GM18508 (cell line): ENCODE measurements at regions not wholly inside any gene's neighbourhood (a gene's known extent, or its start where the extent isn't known, plus 50 kb on each side); places are given as distances from the start of the nearest gene placed in this dataset.
"Not testable (repeated sequence)": the region's sequence is repeated elsewhere in the genome, so short reads cannot be mapped to it uniquely, and the experiment has no call there.

Experiments used
- ATAC-seq: cut with Tn5 transposase; IDR thresholded peaks from one replicate; pipeline ENCODE4 v1.9.1; 2021; ENCODE audit warnings: moderate number of reproducible peaks; ENCODE audit not compliant: insufficient read depth, unreplicated experiment

DNA sequence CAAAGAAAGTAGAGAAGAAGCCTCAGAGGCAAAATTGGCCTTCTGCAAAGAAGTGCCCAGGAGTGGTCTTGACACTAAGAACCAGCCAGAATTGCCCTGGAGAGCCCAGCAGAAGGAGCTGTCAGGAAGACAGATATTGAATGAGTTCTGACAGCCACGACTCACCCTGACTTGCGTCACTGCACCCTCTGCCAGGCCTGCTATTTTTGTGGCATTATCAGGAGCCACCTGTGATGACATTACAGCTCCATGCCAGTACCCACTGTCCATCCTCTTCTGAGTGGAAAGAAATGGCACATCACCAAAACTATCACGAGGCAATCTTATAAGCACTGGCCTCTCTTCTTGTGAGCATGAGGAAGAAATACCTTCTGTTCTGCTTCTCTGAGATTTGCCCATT is 67.7 kb downstream of the SMIM20 start:
- no peak for ATAC-seq

DNA sequence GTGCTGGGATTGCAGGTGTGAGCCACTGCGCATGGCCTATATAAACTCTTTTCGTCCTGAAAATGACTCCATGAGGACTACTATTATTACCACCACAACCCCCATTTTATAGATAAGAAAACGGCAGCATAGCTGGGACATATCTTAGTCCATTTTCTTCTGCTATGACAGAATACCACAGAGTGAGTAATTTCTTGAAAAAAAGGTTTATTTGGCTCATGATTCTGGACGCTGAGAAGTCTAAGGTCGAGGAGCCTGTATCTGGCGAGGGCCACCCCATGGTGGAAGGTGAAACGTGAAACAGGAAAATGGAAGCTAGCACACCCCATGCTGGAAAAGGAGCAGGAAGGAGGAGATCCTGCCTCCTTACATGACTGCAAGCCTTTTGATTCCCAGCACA is 68.9 kb downstream of the SMIM20 start:
- ATAC-seq = no peak

DNA sequence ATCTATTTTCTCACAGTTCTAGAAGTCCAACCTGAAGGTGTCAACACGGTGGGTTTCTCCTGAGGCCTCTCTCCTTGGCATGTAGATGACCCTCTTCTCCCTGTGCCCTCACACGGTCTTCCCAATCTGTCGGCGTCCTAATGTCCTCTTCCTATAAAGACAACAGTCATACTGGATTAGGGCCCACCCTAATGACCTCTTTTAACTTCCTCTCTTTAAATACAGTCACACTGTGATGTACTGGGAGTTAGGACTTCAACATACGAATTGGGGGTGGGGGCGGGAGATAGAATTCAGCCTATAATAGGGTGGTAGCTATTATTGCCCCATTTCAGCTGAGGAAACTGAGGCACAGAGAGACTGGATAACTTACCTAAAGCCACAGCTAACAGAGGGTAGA is 70.2 kb downstream of the SMIM20 start:
- ATAC-seq = no peak

DNA sequence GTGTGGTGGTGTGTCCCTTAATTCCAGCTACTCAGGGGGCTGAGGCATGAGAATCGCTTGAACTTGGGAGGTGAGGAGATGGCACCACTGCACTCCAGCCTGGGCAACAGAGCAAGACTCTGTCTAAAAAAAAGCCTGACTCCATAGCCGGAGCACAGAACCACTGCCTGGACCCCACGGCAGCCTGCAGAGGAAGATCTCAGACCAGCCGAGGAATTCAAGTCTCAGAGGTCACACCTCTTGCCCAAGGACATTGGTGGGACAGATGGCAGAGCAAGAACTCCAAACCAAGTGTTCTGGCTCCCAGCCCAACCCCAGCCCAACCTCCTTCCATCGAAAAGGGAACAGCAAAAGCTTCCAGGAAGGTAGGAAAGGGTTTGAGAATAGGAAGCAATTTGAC is 70.8 kb downstream of the SMIM20 start:
- no peak for ATAC-seq

DNA sequence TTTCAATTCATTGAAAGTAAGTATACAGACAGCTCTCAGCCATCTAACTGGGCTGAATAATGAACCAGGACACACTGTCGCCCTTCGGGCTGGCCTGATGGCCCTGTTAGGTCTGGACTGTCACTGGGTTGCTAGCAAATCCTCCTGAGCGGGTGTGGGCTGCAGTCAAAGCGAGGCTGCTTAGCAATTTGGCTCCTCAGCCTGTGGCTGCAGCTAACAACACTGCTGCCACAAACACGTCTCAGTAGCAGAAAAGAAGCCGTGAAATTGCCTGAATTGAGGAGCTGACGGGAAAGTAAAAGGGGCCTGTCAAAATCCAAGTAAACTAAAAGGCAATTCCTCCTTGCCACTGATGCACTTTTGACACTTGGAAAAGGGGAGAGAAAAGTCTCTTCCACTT is 72.8 kb downstream of the SMIM20 start:
- ATAC-seq = no peak

DNA sequence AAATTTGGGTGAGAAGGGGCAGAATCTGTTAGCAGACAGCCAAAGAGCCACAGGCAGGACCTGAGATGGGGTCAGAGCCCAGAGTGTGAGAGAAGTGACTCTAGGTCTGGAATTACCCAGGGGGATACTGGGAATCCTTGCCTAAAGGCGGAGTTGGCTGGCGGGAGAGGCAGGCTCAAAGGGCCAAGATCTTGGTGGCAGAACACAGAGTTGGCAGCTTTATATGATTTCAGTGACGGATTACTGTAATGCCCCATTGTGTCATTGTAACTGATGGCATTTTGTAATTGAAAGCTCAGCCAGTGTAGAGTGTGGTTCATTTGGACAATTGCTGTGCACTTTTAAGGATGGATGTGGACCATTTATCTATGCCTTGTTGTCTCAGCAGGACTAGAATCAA is 77.3 kb downstream of the SMIM20 start:
- ATAC-seq = no peak

DNA sequence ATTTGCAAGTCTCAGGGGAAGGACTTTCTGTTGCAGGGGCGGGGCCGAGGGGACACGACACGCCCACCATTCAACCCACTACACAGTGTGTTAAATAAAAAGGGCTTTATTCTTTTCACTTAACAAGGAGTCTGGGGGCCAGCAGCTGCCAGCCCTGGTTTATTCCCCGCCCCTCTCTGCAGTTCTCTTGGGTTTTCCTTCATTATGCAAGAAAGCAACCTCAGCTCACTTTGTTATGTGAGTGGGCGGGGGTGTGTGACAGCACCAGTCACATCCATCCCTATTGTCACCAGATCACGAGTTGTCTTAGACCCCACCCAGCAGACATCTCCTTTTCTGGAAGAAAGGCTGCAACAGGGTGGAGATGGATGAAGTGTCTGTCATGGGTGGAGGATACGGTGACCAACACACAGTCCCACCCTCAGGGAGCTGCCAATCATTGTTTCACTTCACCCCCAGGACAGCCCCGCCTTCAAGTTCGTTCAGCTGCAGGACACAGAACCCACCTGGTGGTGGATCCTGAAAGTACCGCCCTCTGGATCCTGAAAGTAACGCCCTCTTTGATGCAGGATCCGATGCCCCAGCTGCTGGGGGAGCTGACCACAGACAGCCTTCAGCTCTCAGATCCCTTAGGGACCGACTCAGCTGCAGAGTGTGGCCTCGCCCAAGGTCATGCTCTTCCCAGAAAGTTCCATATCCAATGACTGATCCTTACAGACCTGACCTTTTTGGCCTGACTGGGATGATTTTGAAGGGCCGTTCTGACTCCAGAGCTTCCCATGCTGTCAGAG is 79.6 kb downstream of the SMIM20 start:
- no peak for ATAC-seq

DNA sequence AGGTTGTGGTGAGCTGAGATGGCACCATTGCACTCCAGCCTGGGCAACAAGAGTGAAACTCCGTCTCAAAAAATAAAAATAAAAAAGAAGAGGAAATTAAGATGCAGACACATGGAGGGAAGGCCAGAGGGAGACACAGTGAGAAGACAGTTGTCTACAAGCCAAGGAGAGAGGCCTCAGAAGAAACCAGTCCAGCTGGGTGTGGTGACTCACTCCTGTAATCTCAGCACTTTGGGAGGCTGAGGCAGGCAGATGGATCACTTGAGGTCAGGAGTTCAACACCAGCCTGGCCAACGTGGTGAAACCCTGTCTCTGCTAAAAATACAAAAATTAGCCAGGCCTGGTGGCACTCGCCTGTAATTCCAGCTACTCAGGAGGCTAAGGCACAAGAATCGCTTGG is 80.6 kb downstream of the SMIM20 start:
- not testable (repeated sequence) for ATAC-seq

DNA sequence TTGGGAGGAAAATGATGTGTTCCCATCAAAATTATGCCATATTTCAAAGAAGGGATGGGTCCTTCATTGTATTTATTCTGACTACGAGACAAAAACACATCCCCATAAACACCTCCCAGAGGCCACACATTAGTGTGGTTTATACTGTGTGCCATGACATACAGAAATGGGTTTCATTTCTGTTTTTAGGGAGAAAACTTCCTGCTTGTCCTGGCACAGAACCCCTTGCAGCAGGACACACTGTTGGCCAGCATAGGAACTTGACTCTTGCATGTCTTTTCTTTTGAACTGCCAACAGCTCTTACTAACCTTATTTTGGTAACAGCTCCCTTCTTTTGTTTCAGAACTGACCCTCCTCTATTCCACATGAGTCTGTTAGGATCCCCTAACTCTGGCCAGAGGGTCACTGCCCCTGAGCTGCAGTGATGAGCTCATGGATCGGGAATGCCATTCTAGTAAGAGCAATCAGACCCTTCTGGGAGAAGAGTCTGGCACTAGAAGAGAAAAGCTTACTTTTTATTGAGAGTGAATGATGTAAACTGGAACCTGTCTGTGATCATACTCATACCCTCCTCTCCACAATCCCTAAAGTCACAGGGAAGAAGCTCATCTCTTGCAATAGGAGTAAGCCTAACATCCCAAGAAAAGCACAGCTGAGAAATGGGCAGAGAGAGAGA is 86.4 kb downstream of the SMIM20 start:
- ATAC-seq = no peak

DNA sequence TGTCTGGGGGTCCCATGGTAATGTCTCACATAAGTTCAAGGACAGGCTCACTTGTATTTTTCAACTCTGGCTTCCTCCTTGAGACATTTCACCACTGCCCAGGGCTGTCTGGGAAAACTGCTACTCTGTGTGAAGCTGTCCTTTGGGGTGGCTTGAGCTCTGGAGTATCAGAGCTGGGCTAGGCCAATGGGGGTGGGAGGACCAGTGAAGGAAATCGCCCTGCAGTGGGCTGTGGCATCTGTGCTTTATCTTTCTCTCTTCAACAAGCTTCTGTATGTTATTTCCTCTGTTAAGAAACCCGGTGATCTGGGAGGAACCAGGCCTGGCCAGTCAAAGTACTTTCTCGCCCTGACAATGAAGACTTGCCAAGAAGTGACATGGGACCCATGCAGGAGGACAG is 87.4 kb downstream of the SMIM20 start:
- no peak for ATAC-seq

DNA sequence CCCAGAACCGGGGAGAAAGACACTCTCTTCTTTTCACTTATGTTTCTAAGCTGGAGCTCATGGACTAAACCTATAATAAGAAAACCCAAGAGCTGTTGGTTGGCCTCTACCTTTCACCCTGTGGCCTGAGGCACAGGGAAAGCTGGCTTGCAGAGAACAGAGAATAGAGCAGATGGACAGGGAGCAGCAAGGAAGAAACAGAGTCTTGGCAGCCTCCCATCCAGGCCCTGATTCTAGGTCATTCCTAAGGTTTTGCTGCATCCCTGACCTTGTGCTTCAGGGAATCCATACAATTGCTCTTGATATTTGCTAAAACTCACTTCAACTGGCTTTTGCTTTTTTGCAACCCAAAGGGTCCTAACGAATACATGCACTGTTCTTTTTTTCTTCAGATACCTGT is 87.8 kb downstream of the SMIM20 start:
- ATAC-seq = no peak

DNA sequence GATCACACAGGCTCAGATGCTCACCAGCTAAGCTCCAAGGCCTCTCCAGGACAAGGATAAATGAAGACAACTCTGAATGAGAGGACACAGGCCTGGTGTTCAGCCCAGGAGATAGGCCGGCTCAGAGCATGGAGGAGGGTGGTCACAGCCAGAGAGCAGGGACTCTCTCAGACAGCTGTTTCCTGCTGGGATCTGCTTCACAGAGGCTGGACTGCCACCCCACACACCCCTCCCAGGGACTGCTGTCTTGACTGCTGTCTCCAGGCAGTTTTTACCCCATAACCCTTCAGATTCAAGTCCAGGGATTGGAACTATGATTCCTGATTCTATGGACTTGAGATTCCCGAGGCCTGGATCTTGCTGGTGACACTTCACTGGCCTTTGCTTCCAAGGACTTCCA is 89.0 kb downstream of the SMIM20 start:
- no peak for ATAC-seq

DNA sequence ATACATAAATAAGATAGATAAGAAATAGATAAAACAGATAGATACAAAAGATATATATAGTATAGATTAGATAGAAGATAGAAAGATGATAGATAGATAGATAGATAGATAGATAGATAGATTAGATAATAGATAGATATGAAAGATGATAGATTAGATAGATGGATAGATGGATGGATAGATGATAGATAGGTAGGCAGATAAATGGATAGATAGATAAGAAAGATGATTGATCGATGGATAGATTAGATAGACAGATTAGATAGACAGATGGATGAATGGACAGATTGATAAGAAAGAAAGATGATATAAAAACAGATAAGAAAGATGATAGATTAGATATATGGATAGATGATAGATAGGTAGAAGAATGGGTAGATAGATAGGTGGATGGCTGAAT is 90.3 kb downstream of the SMIM20 start:
- no peak for ATAC-seq

DNA sequence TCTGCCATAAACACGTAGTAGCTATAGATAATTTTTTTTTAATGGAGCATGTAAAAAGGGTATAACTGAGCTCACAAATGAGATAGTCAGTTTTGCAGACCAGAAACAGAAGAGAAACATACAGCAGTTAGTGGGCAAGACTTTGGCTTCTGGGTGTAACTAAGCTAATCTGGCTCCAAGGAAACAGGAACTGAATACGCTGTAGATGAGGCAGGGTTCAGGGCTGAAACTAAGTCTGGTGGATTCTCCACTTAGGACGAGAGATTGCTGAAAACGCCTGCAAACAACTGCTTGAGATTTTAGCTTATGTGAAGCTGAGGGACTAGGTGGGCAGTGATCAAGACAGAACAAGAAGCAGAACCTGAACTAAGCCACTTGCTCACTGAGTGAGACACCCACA is 91.7 kb downstream of the SMIM20 start:
- no peak for ATAC-seq

DNA sequence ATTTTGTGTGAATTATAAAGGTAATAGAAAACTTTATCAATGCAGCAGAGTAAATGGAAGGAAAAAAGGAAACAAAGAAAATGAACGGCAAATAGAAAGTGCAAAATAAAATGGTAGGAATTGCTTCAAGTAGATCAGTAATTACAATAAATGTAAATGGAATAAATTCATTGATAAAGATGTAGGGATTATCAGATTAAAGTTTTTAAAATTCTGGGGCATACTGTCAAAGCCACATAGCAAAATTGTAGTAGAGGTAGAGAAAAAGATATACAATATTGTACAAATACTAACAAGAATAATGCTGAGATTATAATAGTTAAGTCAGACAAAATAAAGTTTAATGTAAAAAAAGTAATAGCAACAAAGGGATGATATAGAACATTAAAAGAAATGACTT is 94.7 kb downstream of the SMIM20 start:
- no peak for ATAC-seq

DNA sequence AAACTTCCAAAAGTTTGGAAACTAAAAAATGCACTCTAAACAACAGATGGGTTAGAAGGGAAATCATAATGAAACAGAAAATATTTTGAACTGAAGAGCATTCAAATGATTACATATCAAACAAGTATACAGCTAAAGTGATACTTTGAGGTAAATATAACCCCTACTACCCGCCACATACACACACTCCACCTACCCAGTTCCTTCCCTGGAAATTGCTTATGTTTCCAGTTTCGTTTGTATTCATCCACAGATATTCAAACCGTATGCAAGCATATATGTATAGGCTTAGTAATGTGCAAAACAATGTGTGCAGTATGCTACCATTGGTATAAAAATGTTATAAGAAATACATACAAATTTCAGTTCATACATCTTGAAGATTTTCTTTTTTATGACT is 95.5 kb downstream of the SMIM20 start:
- no peak for ATAC-seq

DNA sequence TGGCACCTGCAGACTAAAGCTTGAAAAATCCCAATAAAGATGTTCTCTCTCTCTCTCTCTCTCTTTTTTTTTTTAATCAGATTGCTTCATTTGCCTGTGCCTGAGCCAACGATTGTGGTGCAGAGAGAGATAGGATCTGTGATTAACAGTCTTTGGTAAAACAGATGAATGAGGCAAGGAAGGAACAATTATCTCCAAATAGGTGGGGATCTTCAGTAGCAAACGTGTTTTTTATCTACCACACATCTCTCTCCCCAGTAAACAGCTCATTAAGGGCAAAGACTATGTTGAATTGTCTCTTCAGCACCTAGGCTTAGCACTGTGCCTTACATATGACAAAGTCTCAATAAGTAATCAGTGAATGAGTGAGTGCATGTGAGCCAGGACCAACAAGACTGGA is 96.3 kb downstream of the SMIM20 start:
- no peak for ATAC-seq

DNA sequence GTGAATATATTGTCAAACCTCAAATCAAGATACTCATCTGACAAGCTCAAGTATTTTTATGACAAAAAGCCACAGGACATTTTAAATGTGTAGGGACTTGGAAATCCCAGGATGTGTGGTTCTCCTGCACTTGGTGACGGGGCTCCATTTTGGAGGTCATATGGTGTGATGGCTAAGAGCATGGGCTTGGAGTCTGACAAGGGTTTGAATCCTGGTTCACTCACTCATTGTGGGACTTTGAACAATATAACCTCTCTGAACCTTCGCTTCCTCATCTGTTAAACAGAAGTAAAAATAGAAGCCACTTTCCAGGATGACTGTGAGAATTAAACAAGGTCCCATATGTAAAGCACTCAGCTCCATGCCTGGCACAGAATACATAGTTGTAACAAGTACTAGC is 99.6 kb downstream of the SMIM20 start:
- no peak for ATAC-seq

DNA sequence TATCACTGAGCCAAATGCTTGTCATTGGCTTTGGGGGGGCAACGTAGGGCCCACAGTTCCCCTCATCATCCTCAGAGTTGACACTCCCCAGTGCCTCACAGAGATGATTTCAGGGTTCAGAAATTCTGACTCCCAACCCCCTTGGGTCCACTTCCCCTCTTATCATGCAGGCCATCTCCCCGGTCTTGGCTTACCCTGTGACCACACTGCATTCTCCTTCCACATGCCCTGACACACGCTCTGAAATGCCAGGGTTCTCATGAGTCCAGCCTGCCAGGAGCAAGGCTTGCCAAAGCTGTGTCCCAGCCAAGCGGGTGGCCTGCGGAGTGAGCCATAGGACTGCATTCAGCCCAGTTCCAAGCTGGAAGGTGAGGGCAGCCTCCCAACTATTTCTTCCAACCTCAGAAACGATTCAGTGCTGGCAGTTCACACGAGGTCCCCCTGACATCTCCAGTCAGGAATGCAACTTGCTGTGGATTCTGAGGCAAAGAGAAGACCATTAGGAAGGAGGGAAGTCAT is 101.2 kb downstream of the SMIM20 start:
- ATAC-seq = no peak

DNA sequence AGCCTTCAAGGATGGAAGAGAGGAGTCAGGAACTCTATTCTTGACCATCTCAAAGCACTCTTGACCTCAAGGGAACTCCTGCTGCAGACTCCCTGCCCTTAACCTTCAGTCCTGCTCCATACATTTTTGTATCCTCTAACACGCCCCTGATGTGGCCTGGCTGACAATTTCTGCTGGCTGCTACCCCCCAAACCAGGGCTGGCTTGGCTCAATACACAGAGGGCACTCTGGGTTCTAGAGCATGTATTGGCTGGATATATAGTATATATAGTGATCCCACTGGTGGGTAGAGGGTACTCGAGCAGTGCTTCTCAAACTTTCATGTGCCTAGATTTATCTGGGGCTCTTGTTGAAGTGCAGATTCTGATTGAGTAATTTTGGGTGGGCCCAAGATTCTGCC is 101.9 kb downstream of the SMIM20 start:
- ATAC-seq = no peak

DNA sequence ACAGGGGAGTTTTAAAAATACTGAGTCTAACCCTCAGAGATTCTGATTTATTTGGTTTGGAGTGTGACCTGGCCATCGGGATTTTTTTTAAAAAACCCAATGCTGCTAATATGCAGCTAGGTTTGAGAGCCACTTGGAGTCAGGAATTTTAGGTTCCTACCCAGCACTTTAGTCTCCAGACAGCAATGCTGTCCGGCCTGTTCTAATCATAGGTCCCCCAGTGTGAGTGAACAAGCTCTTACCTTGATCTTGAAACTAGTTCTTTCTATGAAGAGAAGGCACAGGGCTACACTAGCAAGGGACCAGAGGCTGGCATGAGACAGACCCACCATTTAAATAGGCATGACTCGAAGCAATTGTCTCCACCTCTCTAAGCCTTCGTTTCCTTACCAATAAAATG is 103.5 kb downstream of the SMIM20 start:
- ATAC-seq = no peak
